ENCODE measurements at regions not wholly inside any gene's neighbourhood (a gene's known extent, or its start where the extent isn't known, plus 50 kb on each side); places are given as distances from the start of the nearest gene placed in this dataset.

GRCh38 chrY:21184271-21184670 is 326.9 kb upstream of the RBMY1B start:
- no peak for DNase-seq (ENCODE audit: low read depth)
- no peak for TF ChIP-seq CTCF (IDR thresholded peaks at IDR 0.05; ENCODE audit: insufficient read depth, low read depth, low read length)
- no peak overlapping the region for H3K4me3 ChIP-seq (ENCODE audit: low read depth, low read length)

- H3K4me3 ChIP-seq (ENCODE audit: low read depth, low read length) = no peak overlapping the region
- no peak for DNase-seq (ENCODE audit: low read depth)
- no peak for TF ChIP-seq CTCF (IDR thresholded peaks at IDR 0.05; ENCODE audit: insufficient read depth, low read depth, low read length)
Observed at GRCh38 chrY:21185419-21186105, 325.6 kb upstream of the RBMY1B start.

- H3K4me3 ChIP-seq (ENCODE audit: low read depth, low read length) = no peak overlapping the region
- TF ChIP-seq CTCF (IDR thresholded peaks at IDR 0.05; ENCODE audit: insufficient read depth, low read depth, low read length) = no peak
- no peak for DNase-seq (ENCODE audit: low read depth)
Observed at GRCh38 chrY:21192694-21193093, 318.4 kb upstream of the RBMY1B start.

GRCh38 chrY:21200246-21200645 is 310.9 kb upstream of the RBMY1B start:
- H3K4me3 ChIP-seq (ENCODE audit: low read depth, low read length) = no peak overlapping the region
- DNase-seq (ENCODE audit: low read depth) = no peak
- TF ChIP-seq CTCF (IDR thresholded peaks at IDR 0.05; ENCODE audit: insufficient read depth, low read depth, low read length) = no peak

- TF ChIP-seq CTCF (IDR thresholded peaks at IDR 0.05; ENCODE audit: insufficient read depth, low read depth, low read length) = no peak
- DNase-seq (ENCODE audit: low read depth) = no peak
- H3K4me3 ChIP-seq (ENCODE audit: low read depth, low read length) = no peak overlapping the region
Observed at GRCh38 chrY:21227849-21228248, 283.3 kb upstream of the RBMY1B start.

- no peak for TF ChIP-seq CTCF (IDR thresholded peaks at IDR 0.05; ENCODE audit: insufficient read depth, low read depth, low read length)
- no peak overlapping the region for H3K4me3 ChIP-seq (ENCODE audit: low read depth, low read length)
- DNase-seq (ENCODE audit: low read depth) = no peak
Observed at GRCh38 chrY:21240221-21240620, 270.9 kb upstream of the RBMY1B start.

Measured in fibroblast of villous mesenchyme (primary cell).